Parathyroid adenoma (tissue), 2 donors: ENCODE measurements at regions not wholly inside any gene's neighbourhood (a gene's known extent, or its start where the extent isn't known, plus 50 kb on each side); places are given as distances from the start of the nearest gene placed in this dataset.

Source experiments
- H2AFZ ChIP-seq: fragments of 300-600 bp; sonication (generic); one replicate; pipeline ENCODE4 v1.7.0; 2017; ENCODE audit warnings: antibody characterized with exemption, mild to moderate bottlenecking
- H3K27ac ChIP-seq: fragments of 300-600 bp; sonication (generic); one replicate; pipeline ENCODE4 v1.7.0; 2017
- H3K27me3 ChIP-seq: fragments of 300-600 bp; sonication (generic); one replicate; pipeline ENCODE4 v1.7.0; 2017; ENCODE audit warnings: low read length; ENCODE audit not compliant: control insufficient read depth, insufficient read depth
- H3K36me3 ChIP-seq: fragments of 300-600 bp; sonication (generic); one replicate; pipeline ENCODE4 v1.7.0; 2017; ENCODE audit warnings: low read length; ENCODE audit not compliant: control insufficient read depth, insufficient read depth
- H3K4me1 ChIP-seq: fragments of 300-600 bp; sonication (generic); one replicate; pipeline ENCODE4 v1.7.0; 2017; ENCODE audit warnings: control low read depth
- H3K4me2 ChIP-seq: fragments of 300-600 bp; sonication (generic); one replicate; pipeline ENCODE4 v1.7.0; 2017; ENCODE audit warnings: low read length
- H3K4me3 ChIP-seq: fragments of 300-600 bp; sonication (generic); one replicate; pipeline ENCODE4 v1.7.0; 2017; ENCODE audit warnings: low read depth, low read length
- H3K79me2 ChIP-seq: fragments of 300-600 bp; sonication (generic); one replicate; pipeline ENCODE4 v1.7.0; 2017; ENCODE audit warnings: control low read depth
- H3K9ac ChIP-seq: fragments of 300-600 bp; sonication (generic); one replicate; pipeline ENCODE4 v1.7.0; 2017; ENCODE audit warnings: mild to moderate bottlenecking
- H3K9me3 ChIP-seq: fragments of 300-600 bp; sonication (generic); one replicate; pipeline ENCODE4 v1.7.0; 2017; ENCODE audit warnings: low read length; ENCODE audit not compliant: control insufficient read depth
- CTCF ChIP-seq: fragments of 300-600 bp; sonication (generic); IDR thresholded peaks from one replicate; pipeline ENCODE4 v1.7.0; 2017; ENCODE audit warnings: antibody characterized with exemption, mild to moderate bottlenecking
- donor health status: primary hyperparathyroidism.

DNA sequence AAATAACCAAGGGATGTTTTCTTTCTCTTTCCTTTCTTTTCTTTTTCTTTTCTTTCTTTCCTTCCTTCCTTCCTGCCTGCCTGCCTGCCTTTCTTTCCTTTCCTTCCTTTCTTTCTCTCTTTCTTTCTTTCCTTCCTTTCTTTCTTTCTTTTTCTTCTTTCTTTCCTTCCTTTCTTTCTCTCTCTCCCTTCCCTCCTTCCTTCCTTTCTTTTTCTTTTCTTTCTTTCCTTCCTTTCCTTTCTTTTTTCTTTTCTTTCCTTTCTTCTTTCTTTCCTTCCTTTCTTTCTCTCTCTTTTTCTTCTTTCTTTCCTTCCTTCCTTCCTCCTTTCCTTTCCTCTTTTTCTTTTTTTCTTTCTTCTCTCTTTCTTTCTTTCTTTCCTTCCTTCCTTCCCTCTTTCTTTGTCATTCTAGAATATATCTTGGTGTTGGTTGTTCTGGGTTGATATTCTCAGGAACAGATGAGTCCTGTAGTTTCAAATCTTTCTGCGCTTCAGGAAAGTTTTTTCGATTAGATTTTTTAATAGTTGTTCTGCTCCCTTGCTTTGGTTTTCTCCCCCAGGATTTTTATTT, 101.5 kb upstream of the FBXO11 start:
- H3K4me2 ChIP-seq = no peak overlapping the region
- H3K4me3 ChIP-seq = no peak overlapping the region
- H3K27me3 ChIP-seq = no peaks in the 10 kb centered on the region
- no peak overlapping the region for H2AFZ ChIP-seq
- no peaks in the 10 kb centered on the region for H3K4me1 ChIP-seq
- TF ChIP-seq CTCF = no peak
- H3K36me3 ChIP-seq = no peaks in the 10 kb centered on the region
- H3K9me3 ChIP-seq = no peaks in the 10 kb centered on the region
- H3K9ac ChIP-seq = no peak overlapping the region
- H3K27ac ChIP-seq = no peak overlapping the region
- no peaks in the 10 kb centered on the region for H3K79me2 ChIP-seq

- no peak for TF ChIP-seq CTCF
- no peak overlapping the region for H3K9ac ChIP-seq
- H3K4me1 ChIP-seq = no peaks in the 10 kb centered on the region
- no peaks in the 10 kb centered on the region for H3K9me3 ChIP-seq
- no peaks in the 10 kb centered on the region for H3K36me3 ChIP-seq
- H3K27me3 ChIP-seq = no peaks in the 10 kb centered on the region
- no peaks in the 10 kb centered on the region for H3K79me2 ChIP-seq
- no peak overlapping the region for H2AFZ ChIP-seq
- no peak overlapping the region for H3K4me2 ChIP-seq
- no peak overlapping the region for H3K27ac ChIP-seq
- H3K4me3 ChIP-seq = no peak overlapping the region
Measured at GRCh38 chr2:48009256-48009655, 103.0 kb upstream of the FBXO11 start.

GRCh38 chr2:48015421-48015820, 109.1 kb upstream of the FBXO11 start:
- Histone ChIP-seq H3K27ac (no peak overlapping the region), H2AFZ (no peak overlapping the region), H3K27me3 (no peaks in the 10 kb centered on the region), H3K4me3 (no peak overlapping the region), H3K79me2 (no peaks in the 10 kb centered on the region), H3K9ac (no peak overlapping the region), H3K9me3 (no peaks in the 10 kb centered on the region), H3K36me3 (no peaks in the 10 kb centered on the region), H3K4me2 (no peak overlapping the region), H3K4me1 (no peaks in the 10 kb centered on the region)
- TF ChIP-seq CTCF = no peak

- no peaks in the 10 kb centered on the region for H3K4me1 ChIP-seq
- H3K9ac ChIP-seq = no peak overlapping the region
- H3K27me3 ChIP-seq = no peaks in the 10 kb centered on the region
- H3K79me2 ChIP-seq = no peaks in the 10 kb centered on the region
- no peak overlapping the region for H3K4me2 ChIP-seq
- H3K4me3 ChIP-seq = no peak overlapping the region
- no peak overlapping the region for H2AFZ ChIP-seq
- H3K9me3 ChIP-seq = no peaks in the 10 kb centered on the region
- H3K36me3 ChIP-seq = no peaks in the 10 kb centered on the region
- no peak overlapping the region for H3K27ac ChIP-seq
- no peak for TF ChIP-seq CTCF
Measured at GRCh38 chr2:48016225-48017019, 110.1 kb upstream of the FBXO11 start.

GRCh38 chr2:48017136-48017535, 110.8 kb upstream of the FBXO11 start:
- Histone ChIP-seq H3K27me3 (no peaks in the 10 kb centered on the region), H3K9me3 (no peaks in the 10 kb centered on the region), H2AFZ (no peak overlapping the region), H3K9ac (no peak overlapping the region), H3K4me1 (no peaks in the 10 kb centered on the region), H3K36me3 (no peaks in the 10 kb centered on the region), H3K4me3 (no peak overlapping the region), H3K27ac (no peak overlapping the region), H3K4me2 (no peak overlapping the region), H3K79me2 (no peaks in the 10 kb centered on the region)
- no peak for TF ChIP-seq CTCF
